IPS-20b (cell line): ENCODE measurements at regions not wholly inside any gene's neighbourhood (a gene's known extent, or its start where the extent isn't known, plus 50 kb on each side); places are given as distances from the start of the nearest gene placed in this dataset.

ENCODE experiments used
- H3K27ac ChIP-seq: one replicate; pipeline ENCODE4 v1.5.1; 2013; ENCODE audit warnings: low read length
- H3K27me3 ChIP-seq: 2 replicates; pipeline ENCODE4 v1.6.1; 2013; ENCODE audit warnings: mild to moderate bottlenecking, low read length, inconsistent platforms; ENCODE audit not compliant: insufficient read depth
- H3K36me3 ChIP-seq: 2 replicates; pipeline ENCODE4 v1.6.1; 2013; ENCODE audit warnings: low read depth, mild to moderate bottlenecking, inconsistent platforms, low read length, moderate library complexity; ENCODE audit not compliant: insufficient read depth
- H3K4me1 ChIP-seq: 2 replicates; pipeline ENCODE4 v1.6.1; 2013; ENCODE audit warnings: mild to moderate bottlenecking, control low read depth, inconsistent platforms, low read length, moderate library complexity; ENCODE audit not compliant: insufficient read depth
- H3K4me3 ChIP-seq: 2 replicates; pipeline ENCODE4 v1.5.1; 2013; ENCODE audit warnings: mild to moderate bottlenecking, low read length, inconsistent platforms
- H3K9ac ChIP-seq: 2 replicates; pipeline ENCODE4 v1.6.1; 2013; ENCODE audit warnings: low read depth, mild to moderate bottlenecking, inconsistent platforms, low read length, moderate library complexity
- H3K9me3 ChIP-seq: 2 replicates; pipeline ENCODE4 v1.6.1; 2013; ENCODE audit warnings: mild to moderate bottlenecking, low read depth, low read length, inconsistent platforms; ENCODE audit not compliant: insufficient read depth

- Histone ChIP-seq H3K9me3 (no peaks in the 10 kb centered on the region), H3K27me3 (peaks cover 47% of the 10 kb centered on the region), H3K4me1 (peaks cover 6% of the 10 kb centered on the region; the same call in 1 of the 2 replicates), H3K27ac (no peak overlapping the region), H3K9ac (no peak overlapping the region), H3K4me3 (no peak overlapping the region), H3K36me3 (no peaks in the 10 kb centered on the region)
Measured at GRCh38 chr1:209412036-209412435, 171.5 kb upstream of the CAMK1G start.

DNA sequence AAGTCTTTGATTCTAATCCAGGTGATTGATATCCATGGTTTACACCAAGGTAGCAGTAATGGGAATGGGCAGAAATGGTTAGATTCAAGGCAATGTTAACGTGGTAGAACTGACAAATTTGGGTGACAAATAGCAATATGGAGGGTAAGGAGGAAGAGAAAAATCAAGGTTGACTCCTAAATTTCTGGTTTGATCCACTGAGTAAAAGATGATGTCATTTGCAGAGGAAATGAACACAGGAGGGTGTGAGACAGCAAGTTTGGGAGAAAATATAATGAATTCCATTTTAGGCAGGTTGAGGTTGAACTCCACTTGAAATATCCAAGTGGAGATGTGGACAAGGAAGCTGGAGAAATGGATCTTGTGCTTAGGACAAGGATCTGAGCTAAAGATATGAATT is 170.9 kb upstream of the CAMK1G start:
- Histone ChIP-seq H3K27me3 (peaks cover 52% of the 10 kb centered on the region), H3K36me3 (no peaks in the 10 kb centered on the region), H3K4me3 (no peak overlapping the region), H3K9me3 (no peaks in the 10 kb centered on the region), H3K27ac (no peak overlapping the region), H3K4me1 (peaks cover 6% of the 10 kb centered on the region; the same call in 1 of the 2 replicates), H3K9ac (no peak overlapping the region)

- H3K4me1 ChIP-seq, result peaks cover 6% of the 10 kb centered on the region; the same call in 1 of the 2 replicates
- H3K27ac ChIP-seq, result no peak overlapping the region
- no peak overlapping the region for H3K9ac ChIP-seq
- peaks cover 53% of the 10 kb centered on the region for H3K27me3 ChIP-seq
- no peaks in the 10 kb centered on the region for H3K36me3 ChIP-seq
- no peak overlapping the region for H3K4me3 ChIP-seq
- no peaks in the 10 kb centered on the region for H3K9me3 ChIP-seq
Measured at GRCh38 chr1:209413062-209413461, 170.5 kb upstream of the CAMK1G start.

DNA sequence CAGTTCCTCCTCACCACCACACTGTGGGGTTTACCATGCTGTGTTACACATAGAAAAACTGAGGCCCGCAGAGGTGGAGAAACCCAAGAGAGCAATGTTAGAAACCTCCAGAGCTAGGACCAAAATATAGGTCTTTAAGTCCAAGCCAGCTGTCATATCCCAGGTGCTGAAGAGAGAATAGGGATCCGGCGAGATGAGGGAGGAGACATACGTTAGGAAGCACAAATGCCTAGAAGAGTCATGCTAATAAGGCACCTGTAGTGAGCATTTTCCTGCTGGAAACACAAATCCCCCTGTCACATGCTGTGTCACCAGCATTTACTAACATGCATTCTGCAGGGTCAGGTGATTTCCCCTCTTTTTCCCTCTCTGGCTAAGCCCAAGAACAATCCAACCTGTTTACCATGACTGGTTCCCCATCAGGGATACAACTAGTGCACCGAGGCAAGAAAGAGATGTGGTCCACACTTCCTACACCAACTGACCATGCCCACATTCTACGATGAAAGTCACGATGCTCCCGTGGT is 168.6 kb upstream of the CAMK1G start:
- Histone ChIP-seq H3K36me3 (no peaks in the 10 kb centered on the region), H3K27me3 (peaks cover 53% of the 10 kb centered on the region), H3K9me3 (no peaks in the 10 kb centered on the region), H3K4me3 (no peak overlapping the region), H3K9ac (no peak overlapping the region), H3K4me1 (peaks cover 6% of the 10 kb centered on the region; the same call in 1 of the 2 replicates), H3K27ac (no peak overlapping the region)

GRCh38 chr1:209416039-209416438 is 167.5 kb upstream of the CAMK1G start:
- H3K27me3 ChIP-seq, result peaks cover 53% of the 10 kb centered on the region
- H3K27ac ChIP-seq, result no peak overlapping the region
- peaks cover 8% of the 10 kb centered on the region; the same call in 1 of the 2 replicates for H3K4me1 ChIP-seq

GRCh38 chr1:209416716-209417115 is 166.8 kb upstream of the CAMK1G start:
- H3K9me3 ChIP-seq, result no peaks in the 10 kb centered on the region
- H3K27ac ChIP-seq, result no peak overlapping the region
- H3K4me3 ChIP-seq, result no peak overlapping the region
- H3K4me1 ChIP-seq, result peaks cover 7% of the 10 kb centered on the region; the same call in 1 of the 2 replicates
- H3K27me3 ChIP-seq, result peaks cover 53% of the 10 kb centered on the region
- H3K36me3 ChIP-seq, result no peaks in the 10 kb centered on the region
- H3K9ac ChIP-seq, result no peak overlapping the region

More at GRCh38 chr1:209416039-209416438, 167.5 kb upstream of the CAMK1G start:
- H3K9me3 ChIP-seq, result no peaks in the 10 kb centered on the region
- H3K36me3 ChIP-seq, result no peaks in the 10 kb centered on the region
- no peak overlapping the region for H3K4me3 ChIP-seq
- no peak overlapping the region for H3K9ac ChIP-seq

- Histone ChIP-seq H3K9me3 (no peaks in the 10 kb centered on the region), H3K9ac (no peak overlapping the region), H3K27ac (no peak overlapping the region), H3K4me1 (peaks cover 6% of the 10 kb centered on the region; the same call in 1 of the 2 replicates), H3K36me3 (no peaks in the 10 kb centered on the region), H3K27me3 (peaks cover 44% of the 10 kb centered on the region), H3K4me3 (no peak overlapping the region)
Measured at GRCh38 chr1:209417761-209418160, 165.8 kb upstream of the CAMK1G start.

- peaks cover 22% of the 10 kb centered on the region for H3K27me3 ChIP-seq
- no peak overlapping the region for H3K4me3 ChIP-seq
- H3K4me1 ChIP-seq, result peaks cover 6% of the 10 kb centered on the region; the same call in 1 of the 2 replicates
- no peak overlapping the region for H3K9ac ChIP-seq
- no peaks in the 10 kb centered on the region for H3K36me3 ChIP-seq
- no peak overlapping the region for H3K27ac ChIP-seq
- H3K9me3 ChIP-seq, result no peaks in the 10 kb centered on the region
Measured at GRCh38 chr1:209420276-209420675, 163.2 kb upstream of the CAMK1G start.

DNA sequence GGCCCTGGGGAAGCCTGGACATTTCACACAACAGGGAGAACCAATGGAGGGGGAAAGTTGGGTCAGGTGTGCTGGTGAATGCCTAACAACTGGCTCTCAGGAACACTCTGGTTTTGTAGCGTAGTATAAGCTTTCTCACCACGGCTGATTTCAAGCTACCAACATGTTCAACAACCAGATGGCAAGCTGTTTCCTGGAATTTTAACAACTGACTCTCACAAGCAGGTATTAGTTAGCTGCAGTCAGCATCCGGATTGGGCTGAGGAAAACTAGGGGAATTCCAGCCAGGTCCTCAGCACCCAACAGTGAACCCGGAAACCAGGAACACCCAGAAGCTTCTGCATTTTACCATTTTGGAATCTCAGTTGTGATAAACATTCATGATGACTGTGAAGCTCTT is 162.3 kb upstream of the CAMK1G start:
- H3K9me3 ChIP-seq, result no peaks in the 10 kb centered on the region
- peaks cover 13% of the 10 kb centered on the region for H3K27me3 ChIP-seq
- no peak overlapping the region for H3K27ac ChIP-seq
- H3K36me3 ChIP-seq, result no peaks in the 10 kb centered on the region
- peaks cover 6% of the 10 kb centered on the region; the same call in 1 of the 2 replicates for H3K4me1 ChIP-seq
- H3K9ac ChIP-seq, result no peak overlapping the region
- H3K4me3 ChIP-seq, result no peak overlapping the region

GRCh38 chr1:209421978-209422680 is 161.4 kb upstream of the CAMK1G start:
- no peaks in the 10 kb centered on the region for H3K36me3 ChIP-seq
- no peak overlapping the region for H3K9ac ChIP-seq
- no peaks in the 10 kb centered on the region for H3K9me3 ChIP-seq
- peaks cover 7% of the 10 kb centered on the region; the same call in 1 of the 2 replicates for H3K4me1 ChIP-seq
- peaks cover 5% of the 10 kb centered on the region; the same call in 1 of the 2 replicates for H3K27me3 ChIP-seq
- H3K4me3 ChIP-seq, result no peak overlapping the region
- H3K27ac ChIP-seq, result no peak overlapping the region

GRCh38 chr1:209425959-209426358 is 157.6 kb upstream of the CAMK1G start:
- Histone ChIP-seq H3K36me3 (0 out of 2 replicates have a peak, but pooled peaks cover 5% of the 10 kb centered on the region), H3K27me3 (no peaks in the 10 kb centered on the region), H3K9ac (no peak overlapping the region), H3K4me3 (no peak overlapping the region), H3K4me1 (peaks cover 12% of the 10 kb centered on the region), H3K9me3 (no peaks in the 10 kb centered on the region), H3K27ac (no peak overlapping the region)

DNA sequence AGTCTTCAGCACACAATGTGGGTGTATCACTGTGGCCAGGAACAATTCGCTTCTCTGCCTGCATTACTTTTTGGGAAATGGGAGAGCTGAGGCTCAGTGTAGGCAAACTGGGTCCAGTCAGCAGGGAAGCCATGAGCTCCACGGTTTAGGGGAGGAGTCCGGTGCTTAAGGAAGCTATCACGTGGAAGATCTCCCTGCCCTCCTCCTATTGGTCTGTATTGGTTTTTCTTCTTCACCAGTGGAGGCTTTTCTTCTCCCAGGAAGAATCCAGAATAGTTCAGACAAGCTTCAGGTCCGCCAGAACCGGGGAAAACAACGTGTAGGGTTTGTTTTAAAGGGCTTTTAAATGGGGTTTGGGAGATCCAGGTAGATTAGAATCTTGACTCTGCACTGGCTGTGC is 156.2 kb upstream of the CAMK1G start:
- Histone ChIP-seq H3K27me3 (no peaks in the 10 kb centered on the region), H3K27ac (no peak overlapping the region), H3K9me3 (no peaks in the 10 kb centered on the region), H3K4me1 (peaks cover 13% of the 10 kb centered on the region), H3K4me3 (no peak overlapping the region), H3K36me3 (peaks cover 16% of the 10 kb centered on the region; the same call in 1 of the 2 replicates), H3K9ac (no peak overlapping the region)
